Loucy (cell line): ENCODE measurements at regions not wholly inside any gene's neighbourhood (a gene's known extent, or its start where the extent isn't known, plus 50 kb on each side); places are given as distances from the start of the nearest gene placed in this dataset.

Source experiments
- CTCF ChIP-seq: fragments of 200-600 bp; sonication (generic); conservative IDR thresholded peaks from 2 replicates; pipeline ENCODE4 v1.5.1; 2014; ENCODE audit warnings: mild to moderate bottlenecking, antibody characterized with exemption, low read length
- EZH2phosphoT487 ChIP-seq: fragments of 200-600 bp; IDR thresholded peaks from 2 replicates; pipeline ENCODE4 v1.6.1; 2018; ENCODE audit warnings: antibody characterized with exemption, mild to moderate bottlenecking, moderate library complexity, borderline replicate concordance

- TF ChIP-seq CTCF (no peak), EZH2phosphoT487 (no peak)
Observed at GRCh38 chr12:4137441-4137840, 136.1 kb upstream of the CCND2 start.
